HEK293 (cell line): ENCODE measurements at regions not wholly inside any gene's neighbourhood (a gene's known extent, or its start where the extent isn't known, plus 50 kb on each side); places are given as distances from the start of the nearest gene placed in this dataset.

Experiments used
- CTCF ChIA-PET: fragments of 350-600 bp; formaldehyde crosslinking; extraction: SDS; loops from one replicate; lab custom pipeline; 2021; ENCODE audit warnings: antibody characterized with exemption; lab: Yijun Ruan, JAX
- POLR2A ChIA-PET: fragments of 300-600 bp; formaldehyde crosslinking; extraction: SDS; loops from one replicate; lab custom pipeline; 2020; ENCODE audit warnings: antibody characterized with exemption, inconsistent platforms; lab: Yijun Ruan, JAX
- H3K27ac ChIP-seq: fragments of 200-500 bp; sonication (Bioruptor generic); 2 replicates; pipeline ENCODE4 v1.5.1; 2014; ENCODE audit warnings: low read depth, low read length, control low read depth, inconsistent platforms; ENCODE audit errors: extremely low read depth
- H3K36me3 ChIP-seq, 2 experiments: fragments of 200-500 bp in 1 of 2; sonication (Bioruptor generic) in 1 of 2; 1 replicate in 1 of 2; 2 replicates in 1 of 2; pipeline ENCODE4 v1.5.1; 2014 to 2017; ENCODE audit warnings: inconsistent platforms in 2 of 2, low read length in 2 of 2; ENCODE audit not compliant: control insufficient read depth in 2 of 2, insufficient read depth in 1 of 2
- H3K4me1 ChIP-seq: fragments of 200-500 bp; sonication (Bioruptor generic); 2 replicates; pipeline ENCODE4 v1.5.1; 2014; ENCODE audit warnings: mild to moderate bottlenecking, low read length, inconsistent platforms; ENCODE audit not compliant: control insufficient read depth, insufficient read depth
- H3K4me3 ChIP-seq: 2 replicates; pipeline ENCODE4 v1.5.1; 2011; ENCODE audit warnings: low read depth, mild to moderate bottlenecking, control low read depth, low read length, moderate library complexity
- H3K9me3 ChIP-seq: fragments of 200-500 bp; sonication (Bioruptor generic); 2 replicates; pipeline ENCODE4 v1.5.1; 2014; ENCODE audit warnings: low read depth, low read length, inconsistent platforms; ENCODE audit not compliant: control insufficient read depth, insufficient read depth
- BCL11B ChIP-seq: fragments of 450-650 bp; formaldehyde crosslinking; IDR thresholded peaks from 2 replicates; pipeline ENCODE4 v1.5.1; 2016; ENCODE audit warnings: low read depth, missing biosample characterization, missing genetic modification characterization
- GLIS1 ChIP-seq: fragments of 450-650 bp; formaldehyde crosslinking; IDR thresholded peaks from 2 replicates; pipeline ENCODE4 v1.5.1; 2016; ENCODE audit warnings: missing biosample characterization, missing genetic modification characterization
- KLF10 ChIP-seq: fragments of 450-650 bp; IDR thresholded peaks from 2 replicates; pipeline ENCODE4 v1.5.1; 2018; ENCODE audit warnings: missing biosample characterization, mild to moderate bottlenecking, missing genetic modification characterization
- ZBTB44 ChIP-seq: fragments of 450-650 bp; IDR thresholded peaks from 2 replicates; pipeline ENCODE4 v1.5.1; 2018; ENCODE audit warnings: missing biosample characterization, mild to moderate bottlenecking, missing genetic modification characterization
- ZBTB7A ChIP-seq: fragments of 450-650 bp; formaldehyde crosslinking; IDR thresholded peaks from 2 replicates; pipeline ENCODE4 v1.5.1; 2016; ENCODE audit warnings: low read depth, missing biosample characterization, missing genetic modification characterization
- ZFP41 ChIP-seq: fragments of 450-650 bp; formaldehyde crosslinking; IDR thresholded peaks from 2 replicates; pipeline ENCODE4 v1.5.1; 2016; ENCODE audit warnings: missing biosample characterization, missing genetic modification characterization, borderline replicate concordance
- ZNF169 ChIP-seq: fragments of 450-650 bp; formaldehyde crosslinking; IDR thresholded peaks from 2 replicates; pipeline ENCODE4 v1.5.1; 2016; ENCODE audit warnings: missing biosample characterization, missing genetic modification characterization
- ZNF18 ChIP-seq: fragments of 450-650 bp; formaldehyde crosslinking; IDR thresholded peaks from 2 replicates; pipeline ENCODE4 v1.5.1; 2016; ENCODE audit warnings: missing biosample characterization, missing genetic modification characterization
- ZNF280C ChIP-seq: fragments of 450-650 bp; formaldehyde crosslinking; IDR thresholded peaks from 2 replicates; pipeline ENCODE4 v1.5.1; 2016; ENCODE audit warnings: missing biosample characterization, missing genetic modification characterization
- ZNF394 ChIP-seq: fragments of 450-650 bp; formaldehyde crosslinking; IDR thresholded peaks from 2 replicates; pipeline ENCODE4 v1.5.1; 2016; ENCODE audit warnings: missing biosample characterization, missing genetic modification characterization, mild to moderate bottlenecking, moderate library complexity, borderline replicate concordance
- ZNF501 ChIP-seq: fragments of 450-650 bp; formaldehyde crosslinking; IDR thresholded peaks from 2 replicates; pipeline ENCODE4 v1.5.1; 2016; ENCODE audit warnings: missing biosample characterization, missing genetic modification characterization
- ZNF521 ChIP-seq: fragments of 450-650 bp; formaldehyde crosslinking; IDR thresholded peaks from 2 replicates; pipeline ENCODE4 v1.5.1; 2017; ENCODE audit warnings: missing biosample characterization, mild to moderate bottlenecking, missing genetic modification characterization
- ZNF544 ChIP-seq: fragments of 450-650 bp; formaldehyde crosslinking; IDR thresholded peaks from 2 replicates; pipeline ENCODE4 v1.5.0; 2017; ENCODE audit warnings: missing biosample characterization, missing genetic modification characterization
- ZNF623 ChIP-seq: fragments of 450-650 bp; formaldehyde crosslinking; IDR thresholded peaks from 2 replicates; pipeline ENCODE4 v1.5.1; 2016; ENCODE audit warnings: missing biosample characterization, missing genetic modification characterization
- ZNF639 ChIP-seq: fragments of 450-650 bp; formaldehyde crosslinking; IDR thresholded peaks from 2 replicates; pipeline ENCODE4 v1.5.1; 2016; ENCODE audit warnings: missing biosample characterization, missing genetic modification characterization
- ZNF670 ChIP-seq: fragments of 450-650 bp; formaldehyde crosslinking; IDR thresholded peaks from 2 replicates; pipeline ENCODE4 v1.5.1; 2016; ENCODE audit warnings: missing biosample characterization, missing genetic modification characterization, low read depth
- ZNF707 ChIP-seq: fragments of 450-650 bp; formaldehyde crosslinking; IDR thresholded peaks from 2 replicates; pipeline ENCODE4 v1.5.1; 2016; ENCODE audit warnings: missing biosample characterization, missing genetic modification characterization
- ZNF76 ChIP-seq: fragments of 450-650 bp; formaldehyde crosslinking; IDR thresholded peaks from 2 replicates; pipeline ENCODE4; 2016; ENCODE audit warnings: low read depth, missing biosample characterization, missing genetic modification characterization, borderline replicate concordance
- ZNF830 ChIP-seq: fragments of 450-650 bp; IDR thresholded peaks from 2 replicates; pipeline ENCODE4 v1.5.0; 2018; ENCODE audit warnings: missing biosample characterization, missing genetic modification characterization, low read depth, mild to moderate bottlenecking, moderate library complexity
- ZSCAN18 ChIP-seq: fragments of 450-650 bp; formaldehyde crosslinking; IDR thresholded peaks from 2 replicates; pipeline ENCODE4 v1.5.1; 2016; ENCODE audit warnings: missing biosample characterization, missing genetic modification characterization

- TF ChIP-seq BCL11B (tag by site-specific recombination) = no peak
Measured at GRCh38 chr5:7040111-7040510, 326.9 kb downstream of the TENT4A start (continued).

GRCh38 chr5:7043797-7044196 lies 330.6 kb downstream of the TENT4A start:
- Histone ChIP-seq H3K9me3 (no peaks in the 10 kb centered on the region), H3K4me1 (no peaks in the 10 kb centered on the region), H3K36me3 (no peaks in the 10 kb centered on the region), H3K4me3 (no peak overlapping the region), H3K27ac (no peak overlapping the region)
- POLR2A ChIA-PET = no interaction called here
- CTCF ChIA-PET = no interaction called here
- TF ChIP-seq ZNF623 = no peak
- TF ChIP-seq GLIS1 = no peak
- TF ChIP-seq ZBTB7A (tag by site-specific recombination) = no peak
- TF ChIP-seq ZNF707 (tag by site-specific recombination) = no peak
- TF ChIP-seq ZNF18 = no peak
- TF ChIP-seq ZNF501 (tag by site-specific recombination) = no peak
- no peak for TF ChIP-seq ZNF169
- TF ChIP-seq ZNF394 (tag by site-specific recombination) = no peak
- no peak for TF ChIP-seq ZNF521 (tag by site-specific recombination)
- no peak for TF ChIP-seq ZBTB44 (tag by site-specific recombination)
- no peak for TF ChIP-seq ZNF76 (tag by site-specific recombination)
- no peak for TF ChIP-seq ZSCAN18 (tag by site-specific recombination)
- no peak for TF ChIP-seq ZNF280C (tag by site-specific recombination)
- TF ChIP-seq ZNF544 (tag by site-specific recombination) = no peak
- TF ChIP-seq ZFP41 (tag by site-specific recombination) = no peak
- no peak for TF ChIP-seq KLF10 (tag by site-specific recombination)
- TF ChIP-seq ZNF639 (tag by site-specific recombination) = no peak
- no peak for TF ChIP-seq ZNF670 (tag by site-specific recombination)
- TF ChIP-seq ZNF830 (tag by site-specific recombination) = no peak
